Activated B cell treated with CpG ODN at 0.5 μM for 24 hours (primary cell): ENCODE measurements at regions not wholly inside any gene's neighbourhood (a gene's known extent, or its start where the extent isn't known, plus 50 kb on each side); places are given as distances from the start of the nearest gene placed in this dataset.

Source experiments
- ATAC-seq: fragments of 200-7000 bp; cut with Tn5 transposase; one replicate; pipeline ENCODE4 v1.10.0; 2021; ENCODE audit warnings: low read depth, mild to moderate bottlenecking, moderate library complexity
- CTCF ChIA-PET: fragments of 350-600 bp; sonication (Branson Sonifier 250); formaldehyde crosslinking; loops from one replicate; lab custom pipeline; 2021; ENCODE audit warnings: antibody characterized with exemption; lab: Charles Lee
- POLR2A ChIA-PET: fragments of 350-600 bp; sonication (Branson Sonifier 250); formaldehyde crosslinking; loops from one replicate; lab custom pipeline; 2021; ENCODE audit warnings: antibody characterized with exemption; lab: Charles Lee
- DNase-seq: peaks from one replicate; pipeline ENCODE4 v3.0.0; 2022
- H3K27ac Mint-ChIP-seq: one replicate; pipeline ENCODE4 v1.8.0; 2020; ENCODE audit warnings: mixed read lengths
- H3K27me3 Mint-ChIP-seq: one replicate; pipeline ENCODE4 v1.8.0; 2021; ENCODE audit warnings: mixed read lengths
- H3K36me3 Mint-ChIP-seq: one replicate; pipeline ENCODE4 v1.8.0; 2021; ENCODE audit warnings: low read depth, mixed read lengths
- H3K4me1 Mint-ChIP-seq: one replicate; pipeline ENCODE4 v1.8.0; 2021; ENCODE audit warnings: mixed read lengths
- H3K4me3 Mint-ChIP-seq: one replicate; pipeline ENCODE4 v1.8.0; 2020; ENCODE audit warnings: mild to moderate bottlenecking, mixed read lengths
- H3K9me3 Mint-ChIP-seq: one replicate; pipeline ENCODE4 v1.8.0; 2020; ENCODE audit warnings: mixed read lengths
- intact Hi-C: fragments of 100-400 bp; cut with micrococcal nuclease; formaldehyde crosslinking; loops from one replicate; pipeline ENCODE4 v1.15.1; 2024
- TF ChIP-seq, protein P1 (sequence below): fragments of 200-600 bp; IDR thresholded peaks from one replicate; pipeline ENCODE4 v1.8.0; 2022; ENCODE audit warnings: antibody characterized with exemption, mild to moderate bottlenecking

DNA sequence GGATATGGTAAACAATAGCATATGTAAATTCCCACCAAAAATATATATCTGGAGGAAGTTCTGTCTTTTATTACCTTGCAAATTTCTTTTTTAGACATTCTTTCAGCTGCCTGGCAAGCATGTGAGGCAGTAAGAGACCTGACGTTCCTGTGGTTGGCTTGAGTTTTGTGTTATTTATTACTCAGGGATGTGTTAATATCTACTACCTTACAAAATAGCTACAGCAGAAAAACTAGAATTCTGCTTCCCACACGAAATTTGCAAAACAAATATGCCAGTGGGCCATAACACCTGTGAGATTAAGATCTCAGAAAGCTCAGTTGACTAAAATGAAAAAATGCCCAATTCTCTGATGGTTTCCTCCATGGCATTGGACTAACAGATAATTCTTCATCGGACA is 274.2 kb downstream of the TMEM167A start:
- CTCF ChIA-PET = no interaction called here
- POLR2A ChIA-PET = no interaction called here

DNA sequence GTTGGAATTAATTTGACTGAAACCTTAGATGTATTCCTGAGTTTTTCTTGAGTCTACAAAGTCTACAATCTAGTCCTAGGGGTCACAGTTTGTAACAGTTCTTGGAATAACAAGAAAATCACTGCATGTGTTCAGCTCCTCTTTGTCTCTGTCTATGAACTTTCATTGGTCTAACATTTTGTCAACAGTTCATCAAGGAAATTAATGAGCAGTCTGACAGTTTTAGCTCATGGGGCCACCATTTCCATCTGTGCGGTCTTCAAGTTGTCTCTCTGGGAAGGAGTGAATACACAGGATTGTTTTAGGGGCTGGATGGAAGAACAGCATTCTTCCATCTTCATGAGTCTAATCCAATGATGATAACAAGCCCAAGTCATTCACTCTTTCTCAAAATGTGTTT is 276.4 kb downstream of the TMEM167A start:
- Mint-ChIP-seq H3K4me3 (no peak overlapping the region), H3K9me3 (no peaks in the 10 kb centered on the region), H3K4me1 (no peaks in the 10 kb centered on the region), H3K27ac (no peak overlapping the region), H3K27me3 (no peaks in the 10 kb centered on the region), H3K36me3 (no peaks in the 10 kb centered on the region)
- ChIA-PET POLR2A (no interaction called here), CTCF (no interaction called here)
- intact Hi-C loops = no loop called here
- TF ChIP-seq, protein P1, sequence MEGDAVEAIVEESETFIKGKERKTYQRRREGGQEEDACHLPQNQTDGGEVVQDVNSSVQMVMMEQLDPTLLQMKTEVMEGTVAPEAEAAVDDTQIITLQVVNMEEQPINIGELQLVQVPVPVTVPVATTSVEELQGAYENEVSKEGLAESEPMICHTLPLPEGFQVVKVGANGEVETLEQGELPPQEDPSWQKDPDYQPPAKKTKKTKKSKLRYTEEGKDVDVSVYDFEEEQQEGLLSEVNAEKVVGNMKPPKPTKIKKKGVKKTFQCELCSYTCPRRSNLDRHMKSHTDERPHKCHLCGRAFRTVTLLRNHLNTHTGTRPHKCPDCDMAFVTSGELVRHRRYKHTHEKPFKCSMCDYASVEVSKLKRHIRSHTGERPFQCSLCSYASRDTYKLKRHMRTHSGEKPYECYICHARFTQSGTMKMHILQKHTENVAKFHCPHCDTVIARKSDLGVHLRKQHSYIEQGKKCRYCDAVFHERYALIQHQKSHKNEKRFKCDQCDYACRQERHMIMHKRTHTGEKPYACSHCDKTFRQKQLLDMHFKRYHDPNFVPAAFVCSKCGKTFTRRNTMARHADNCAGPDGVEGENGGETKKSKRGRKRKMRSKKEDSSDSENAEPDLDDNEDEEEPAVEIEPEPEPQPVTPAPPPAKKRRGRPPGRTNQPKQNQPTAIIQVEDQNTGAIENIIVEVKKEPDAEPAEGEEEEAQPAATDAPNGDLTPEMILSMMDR = no peak
- DNase-seq (no peak), ATAC-seq (no peak)

More for the DNA sequence above, 274.2 kb downstream of the TMEM167A start:
- ATAC-seq = no peak
- Mint-ChIP-seq H3K27me3 (no peaks in the 10 kb centered on the region), H3K36me3 (no peaks in the 10 kb centered on the region), H3K9me3 (no peaks in the 10 kb centered on the region), H3K4me3 (no peak overlapping the region), H3K27ac (no peak overlapping the region), H3K4me1 (no peaks in the 10 kb centered on the region)
- intact Hi-C loops = no loop called here
- no peak for DNase-seq
- TF ChIP-seq, protein P1 = no peak

DNA sequence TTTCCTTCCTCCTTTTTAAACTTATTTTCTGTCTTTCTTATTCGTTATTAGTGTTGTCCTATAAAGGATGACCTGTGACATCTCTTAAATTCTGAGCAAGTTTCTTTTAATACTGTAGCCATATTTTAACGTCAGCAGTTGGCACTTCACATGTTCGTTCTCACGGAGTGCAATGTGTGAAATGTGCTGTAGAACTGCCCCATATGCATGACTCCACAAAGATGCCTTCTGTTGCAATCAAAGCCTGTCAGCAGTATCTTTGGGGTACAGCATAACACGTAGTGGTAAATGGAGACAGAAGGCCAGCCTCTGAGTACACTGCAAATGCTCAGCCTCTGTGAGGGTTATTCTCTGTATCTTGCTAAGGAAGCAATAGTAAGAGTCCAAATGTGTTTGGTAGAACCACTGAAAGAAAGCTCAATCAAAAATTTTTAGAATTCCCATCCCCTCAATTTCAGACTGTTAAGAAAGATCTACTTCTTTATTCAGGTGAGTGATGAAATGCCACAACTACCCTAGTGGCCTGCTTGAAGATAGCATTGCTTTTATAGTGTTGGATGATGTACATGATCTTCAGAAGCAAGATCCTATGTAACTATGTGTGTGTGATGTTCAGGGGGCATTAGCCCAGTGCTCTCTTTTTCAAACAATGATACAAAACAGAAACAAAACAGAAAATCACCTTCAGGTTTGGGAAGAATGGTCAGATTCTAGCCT is 277.7 kb downstream of the TMEM167A start:
- Mint-ChIP-seq H3K27ac (no peak overlapping the region), H3K9me3 (no peaks in the 10 kb centered on the region), H3K4me3 (no peak overlapping the region), H3K4me1 (no peaks in the 10 kb centered on the region), H3K27me3 (no peaks in the 10 kb centered on the region), H3K36me3 (no peaks in the 10 kb centered on the region)
- ChIA-PET POLR2A (no interaction called here), CTCF (no interaction called here)
- DNase-seq (no peak), ATAC-seq (no peak)
- intact Hi-C loops = no loop called here
- TF ChIP-seq, protein P1 = no peak

DNA sequence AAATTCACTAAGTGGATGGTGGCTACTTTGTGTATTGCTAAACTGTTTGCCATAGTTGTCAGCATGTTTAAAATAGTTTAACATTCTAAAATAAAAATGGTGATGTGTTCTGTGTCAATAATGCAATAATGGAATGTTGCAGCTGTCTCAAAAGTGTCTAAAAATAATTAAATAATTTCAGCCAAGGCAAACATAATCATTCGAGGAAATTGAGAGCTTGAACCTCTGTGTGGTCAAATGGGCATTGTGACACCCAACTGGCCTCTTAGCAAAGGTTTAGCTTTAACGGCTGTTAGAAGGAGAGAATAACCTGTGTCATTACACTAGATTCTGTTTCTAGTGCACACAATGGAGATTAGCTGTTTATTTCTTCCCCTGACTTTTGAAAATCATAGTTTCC is 278.5 kb downstream of the TMEM167A start:
- H3K9me3 Mint-ChIP-seq = no peaks in the 10 kb centered on the region
- no peaks in the 10 kb centered on the region for H3K27me3 Mint-ChIP-seq
- intact Hi-C loops = no loop called here
- no peaks in the 10 kb centered on the region for H3K4me1 Mint-ChIP-seq
- no peak overlapping the region for H3K4me3 Mint-ChIP-seq
- no peak for ATAC-seq
- H3K27ac Mint-ChIP-seq = no peak overlapping the region
- DNase-seq = no peak
- TF ChIP-seq, protein P1 = no peak
- H3K36me3 Mint-ChIP-seq = no peaks in the 10 kb centered on the region
- ChIA-PET POLR2A (no interaction called here), CTCF (no interaction called here)

DNA sequence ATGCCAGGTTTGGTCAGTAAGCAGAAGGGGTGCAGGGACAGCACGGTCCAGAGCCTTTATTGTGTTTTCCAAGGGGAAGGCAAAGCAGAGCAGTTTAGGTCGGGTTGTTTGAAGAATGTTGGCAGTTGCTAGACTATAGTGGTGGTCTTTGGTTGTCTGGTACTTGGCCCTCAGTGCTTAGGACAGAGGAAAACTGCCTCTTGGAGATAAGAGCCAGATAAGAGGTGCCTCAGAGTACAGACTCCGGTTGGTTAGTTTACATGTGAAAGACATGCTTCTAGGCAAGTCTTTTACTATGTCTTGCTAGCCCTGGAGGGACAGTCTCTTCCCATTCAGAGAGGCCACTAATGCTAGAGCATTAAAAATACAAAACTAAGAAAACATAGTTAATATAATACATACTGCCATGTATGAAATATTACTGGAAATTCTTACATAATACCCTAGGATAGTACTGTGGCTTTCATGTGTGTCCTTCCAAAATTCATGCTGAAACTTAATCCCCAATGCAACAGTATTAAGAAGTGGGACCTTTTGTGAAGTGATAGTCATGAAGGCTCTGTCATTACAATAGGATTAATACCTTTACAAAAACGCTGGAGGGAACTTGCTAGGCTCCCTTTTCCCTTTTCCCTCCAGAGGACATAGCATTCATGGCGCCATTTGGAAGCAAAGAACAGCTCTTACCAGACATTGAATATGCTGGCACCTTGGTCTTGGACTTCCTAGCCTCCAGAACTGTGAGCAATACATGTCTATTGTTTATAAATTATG is 280.4 kb downstream of the TMEM167A start:
- Mint-ChIP-seq H3K4me3 (no peak overlapping the region), H3K9me3 (no peaks in the 10 kb centered on the region), H3K27ac (no peak overlapping the region), H3K4me1 (no peaks in the 10 kb centered on the region), H3K27me3 (no peaks in the 10 kb centered on the region), H3K36me3 (no peaks in the 10 kb centered on the region)
- TF ChIP-seq, protein P1 = no peak
- DNase-seq = no peak
- intact Hi-C loops = no loop called here
- ATAC-seq = no peak
- ChIA-PET POLR2A (no interaction called here), CTCF (no interaction called here)
